Neural progenitor cell (in vitro differentiated cells): ENCODE measurements at regions not wholly inside any gene's neighbourhood (a gene's known extent, or its start where the extent isn't known, plus 50 kb on each side); places are given as distances from the start of the nearest gene placed in this dataset.

Experiments
- EZH2 ChIP-seq: fragments of 200-600 bp; sonication (generic); IDR thresholded peaks from 2 replicates; pipeline ENCODE4 v1.6.1; 2017; ENCODE audit warnings: antibody characterized with exemption, mild to moderate bottlenecking, moderate library complexity
- EZH2phosphoT487 ChIP-seq: fragments of 200-600 bp; sonication (generic); IDR thresholded peaks from 2 replicates; pipeline ENCODE4 v1.6.1; 2017; ENCODE audit warnings: antibody characterized with exemption
- TF ChIP-seq, protein P1 (sequence below): fragments of 200-600 bp; sonication (generic); IDR thresholded peaks from 2 replicates; pipeline ENCODE4 v1.5.1; 2017; ENCODE audit warnings: antibody characterized with exemption, mild to moderate bottlenecking

DNA sequence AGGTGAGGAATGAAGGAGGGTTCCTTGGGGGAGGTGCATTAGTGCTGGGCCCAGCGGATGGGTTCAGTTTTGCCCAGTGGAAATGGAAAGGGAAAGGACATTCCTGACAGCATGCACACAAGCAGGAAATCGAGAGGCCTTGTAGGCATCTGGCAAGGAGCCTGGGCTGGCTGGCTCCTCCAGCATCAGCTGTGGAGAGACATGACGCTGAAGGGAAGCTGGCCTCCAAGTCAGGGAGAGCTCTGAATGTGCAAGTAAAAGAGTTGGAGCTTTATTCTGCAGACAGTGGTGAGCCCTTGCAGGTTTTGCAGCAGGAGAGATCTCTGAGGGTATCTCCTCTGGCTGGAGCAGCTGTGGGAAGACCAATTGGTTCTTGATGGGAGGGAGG is 154.3 kb downstream of the MRPL14 start:
- TF ChIP-seq, protein P1, sequence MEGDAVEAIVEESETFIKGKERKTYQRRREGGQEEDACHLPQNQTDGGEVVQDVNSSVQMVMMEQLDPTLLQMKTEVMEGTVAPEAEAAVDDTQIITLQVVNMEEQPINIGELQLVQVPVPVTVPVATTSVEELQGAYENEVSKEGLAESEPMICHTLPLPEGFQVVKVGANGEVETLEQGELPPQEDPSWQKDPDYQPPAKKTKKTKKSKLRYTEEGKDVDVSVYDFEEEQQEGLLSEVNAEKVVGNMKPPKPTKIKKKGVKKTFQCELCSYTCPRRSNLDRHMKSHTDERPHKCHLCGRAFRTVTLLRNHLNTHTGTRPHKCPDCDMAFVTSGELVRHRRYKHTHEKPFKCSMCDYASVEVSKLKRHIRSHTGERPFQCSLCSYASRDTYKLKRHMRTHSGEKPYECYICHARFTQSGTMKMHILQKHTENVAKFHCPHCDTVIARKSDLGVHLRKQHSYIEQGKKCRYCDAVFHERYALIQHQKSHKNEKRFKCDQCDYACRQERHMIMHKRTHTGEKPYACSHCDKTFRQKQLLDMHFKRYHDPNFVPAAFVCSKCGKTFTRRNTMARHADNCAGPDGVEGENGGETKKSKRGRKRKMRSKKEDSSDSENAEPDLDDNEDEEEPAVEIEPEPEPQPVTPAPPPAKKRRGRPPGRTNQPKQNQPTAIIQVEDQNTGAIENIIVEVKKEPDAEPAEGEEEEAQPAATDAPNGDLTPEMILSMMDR, result no peak
- TF ChIP-seq EZH2 (no peak), EZH2phosphoT487 (no peak)
